Endodermal cell (in vitro differentiated cells): ENCODE measurements at regions not wholly inside any gene's neighbourhood (a gene's known extent, or its start where the extent isn't known, plus 50 kb on each side); places are given as distances from the start of the nearest gene placed in this dataset.

Experiments used
- DNase-seq: peaks from one replicate; pipeline ENCODE4 v3.0.0-alpha.2; 2017
- H3K27ac ChIP-seq: 2 replicates; pipeline ENCODE4 v1.5.1; 2013; ENCODE audit warnings: mild to moderate bottlenecking, low read depth, low read length, moderate library complexity
- H3K27me3 ChIP-seq: 2 replicates; pipeline ENCODE4 v1.6.1; 2013; ENCODE audit warnings: mild to moderate bottlenecking, low read length, moderate library complexity; ENCODE audit not compliant: insufficient read depth, control insufficient read depth, poor library complexity, severe bottlenecking
- H3K36me3 ChIP-seq: 2 replicates; pipeline ENCODE4 v1.7.0; 2013; ENCODE audit warnings: mild to moderate bottlenecking, low read length, moderate library complexity; ENCODE audit not compliant: control insufficient read depth, insufficient read depth
- H3K4me1 ChIP-seq: one replicate; pipeline ENCODE4 v1.7.0; 2013; ENCODE audit warnings: low read length; ENCODE audit not compliant: control insufficient read depth, insufficient read depth
- H3K4me3 ChIP-seq: 2 replicates; pipeline ENCODE4 v1.5.1; 2013; ENCODE audit warnings: mild to moderate bottlenecking, low read length, moderate library complexity
- H3K9ac ChIP-seq: 2 replicates; pipeline ENCODE4 v1.6.1; 2013; ENCODE audit warnings: mild to moderate bottlenecking, low read length, moderate library complexity; ENCODE audit not compliant: poor library complexity, severe bottlenecking; ENCODE audit errors: extremely low read depth
- H3K9me3 ChIP-seq: 2 replicates; pipeline ENCODE4 v1.6.1; 2013; ENCODE audit warnings: mild to moderate bottlenecking, low read length, moderate library complexity; ENCODE audit not compliant: control insufficient read depth
- H3K27ac Mint-ChIP-seq: 2 replicates; pipeline ENCODE4 v1.8.0; 2020; ENCODE audit warnings: mixed read lengths
- H3K27me3 Mint-ChIP-seq: 2 replicates; pipeline ENCODE4 v1.8.0; 2021; ENCODE audit warnings: mild to moderate bottlenecking, mixed read lengths; ENCODE audit not compliant: insufficient read depth
- H3K36me3 Mint-ChIP-seq: 2 replicates; pipeline ENCODE4 v1.8.0; 2020; ENCODE audit warnings: low read depth, mixed read lengths
- H3K4me1 Mint-ChIP-seq: 2 replicates; pipeline ENCODE4 v1.8.0; 2020; ENCODE audit warnings: mixed read lengths
- H3K4me3 Mint-ChIP-seq: 2 replicates; pipeline ENCODE4 v1.8.0; 2020; ENCODE audit warnings: mild to moderate bottlenecking, moderate library complexity, mixed read lengths
- H3K9me3 Mint-ChIP-seq: 2 replicates; pipeline ENCODE4 v1.8.0; 2020; ENCODE audit warnings: mild to moderate bottlenecking, mixed read lengths
- CTCF ChIP-seq: fragments of 200-600 bp; sonication (generic); conservative IDR thresholded peaks from 2 replicates; pipeline ENCODE4 v1.5.0; 2021; ENCODE audit warnings: antibody characterized with exemption, mild to moderate bottlenecking
- WGBS, 2 experiments: methylation state at CpG; one replicate each; pipeline versions ENCODE4 v1.1.5 to v1.1.7; 2013; ENCODE audit warnings: missing lambda C conversion rate in 2 of 2, mixed read lengths in 1 of 2; ENCODE audit not compliant: insufficient coverage in 1 of 2, insufficient read length in 1 of 2; 5-methylcytosine and 5-hydroxymethylcytosine counted together

- Histone ChIP-seq H3K4me3 (no peak overlapping the region), H3K9me3 (peaks cover 4% of the 10 kb centered on the region), H3K27ac (peak overlapping the region; percentile 65), H3K4me1 (no peaks in the 10 kb centered on the region), H3K9ac (no peak overlapping the region), H3K27me3 (no peaks in the 10 kb centered on the region), H3K36me3 (no peaks in the 10 kb centered on the region)
- H3K36me3 Mint-ChIP-seq = no peaks in the 10 kb centered on the region
- H3K27ac Mint-ChIP-seq = no peak overlapping the region
- H3K4me3 Mint-ChIP-seq = no peak overlapping the region
- H3K4me1 Mint-ChIP-seq = peaks cover 1% of the 10 kb centered on the region
- TF ChIP-seq CTCF = no peak
- H3K9me3 Mint-ChIP-seq = peaks cover 13% of the 10 kb centered on the region
- 47% methylated on average over 4 of the region's 4 CpGs; no CpG with 5 or more reads in 1 of the 2 experiments for WGBS, 2 experiments
- peak; percentile 80 for DNase-seq
- H3K27me3 Mint-ChIP-seq = peaks cover 7% of the 10 kb centered on the region
Measured at GRCh38 chr9:85420750-85421149, 321.0 kb downstream of the AGTPBP1 start.

GRCh38 chr9:85417674-85418073, 324.1 kb downstream of the AGTPBP1 start:
- H3K4me1 Mint-ChIP-seq = no peaks in the 10 kb centered on the region
- DNase-seq = no peak
- H3K9ac ChIP-seq = no peak overlapping the region
- peaks cover 3% of the 10 kb centered on the region for H3K9me3 Mint-ChIP-seq
- H3K36me3 Mint-ChIP-seq = no peaks in the 10 kb centered on the region
- WGBS, 2 experiments = 93% methylated on average over 3 of the region's 3 CpGs; no CpG with 5 or more reads in 1 of the 2 experiments
- no peak overlapping the region for H3K27ac ChIP-seq
- H3K9me3 ChIP-seq = no peaks in the 10 kb centered on the region
- no peak overlapping the region for H3K27ac Mint-ChIP-seq
- no peak for TF ChIP-seq CTCF
- H3K27me3 Mint-ChIP-seq = peaks cover 6% of the 10 kb centered on the region
- H3K4me3 Mint-ChIP-seq = no peak overlapping the region
- H3K27me3 ChIP-seq = no peaks in the 10 kb centered on the region
- no peaks in the 10 kb centered on the region for H3K4me1 ChIP-seq
- no peaks in the 10 kb centered on the region for H3K36me3 ChIP-seq
- no peak overlapping the region for H3K4me3 ChIP-seq

GRCh38 chr9:85416715-85417114, 325.0 kb downstream of the AGTPBP1 start:
- no peaks in the 10 kb centered on the region for H3K9me3 ChIP-seq
- H3K9ac ChIP-seq = no peak overlapping the region
- WGBS, 2 experiments = 92% methylated on average over 1 of the region's 1 CpG; no CpG with 5 or more reads in 1 of the 2 experiments
- H3K4me1 ChIP-seq = no peaks in the 10 kb centered on the region
- Mint-ChIP-seq H3K27ac (no peak overlapping the region), H3K4me3 (no peak overlapping the region), H3K4me1 (no peaks in the 10 kb centered on the region), H3K36me3 (no peaks in the 10 kb centered on the region), H3K9me3 (no peaks in the 10 kb centered on the region), H3K27me3 (peaks cover 6% of the 10 kb centered on the region)
- no peak for TF ChIP-seq CTCF
- DNase-seq = no peak
- no peak overlapping the region for H3K27ac ChIP-seq
- no peaks in the 10 kb centered on the region for H3K36me3 ChIP-seq
- H3K27me3 ChIP-seq = no peaks in the 10 kb centered on the region
- H3K4me3 ChIP-seq = no peak overlapping the region
